ENCODE measurements at regions not wholly inside any gene's neighbourhood (a gene's known extent, or its start where the extent isn't known, plus 50 kb on each side); places are given as distances from the start of the nearest gene placed in this dataset.

- Histone ChIP-seq H3K27me3 (ENCODE audit: control insufficient read depth, insufficient read depth, low read length) (no peaks in the 10 kb centered on the region), H3K36me3 (ENCODE audit: control insufficient read depth, insufficient read depth, low read length) (no peaks in the 10 kb centered on the region), H3K9me3 (ENCODE audit: control insufficient read depth, insufficient read depth, low read length) (no peaks in the 10 kb centered on the region), H3K4me1 (ENCODE audit: control insufficient read depth, insufficient read depth, low read length) (no peaks in the 10 kb centered on the region), H3K4me3 (ENCODE audit: low read length) (no peak overlapping the region), H3K27ac (ENCODE audit: low read length) (no peak overlapping the region)
- no peaks in the 10 kb centered on the region for H3K4me1 Mint-ChIP-seq
- H3K36me3 Mint-ChIP-seq, result no peaks in the 10 kb centered on the region
- DNase-seq (no peak), ATAC-seq (no peak)
- intact Hi-C loops (cut with micrococcal nuclease), result no loop called here
- H3K27ac Mint-ChIP-seq, result no peak overlapping the region
- H3K9me3 Mint-ChIP-seq, result no peaks in the 10 kb centered on the region
- TF ChIP-seq CTCF (IDR thresholded peaks at IDR 0.05), result no peak
- no peak overlapping the region for H3K4me3 Mint-ChIP-seq
- no peaks in the 10 kb centered on the region for H3K27me3 Mint-ChIP-seq (ENCODE audit: low read depth in 2 of 2)
- 62% methylated on average over 4 of the region's 4 CpGs for WGBS (ENCODE audit: insufficient coverage)
Observed at GRCh38 chr9:73573235-73573634, 421.6 kb downstream of the ANXA1 start.

GRCh38 chr9:73575101-73576060 lies 423.7 kb downstream of the ANXA1 start:
- no peak overlapping the region for H3K4me3 ChIP-seq (ENCODE audit: low read length)
- 79% methylated on average over 3 of the region's 4 CpGs for WGBS (ENCODE audit: insufficient coverage)
- Mint-ChIP-seq H3K27ac (no peak overlapping the region), H3K4me3 (no peak overlapping the region), H3K27me3 (ENCODE audit: low read depth in 2 of 2) (no peaks in the 10 kb centered on the region), H3K9me3 (no peaks in the 10 kb centered on the region), H3K4me1 (no peaks in the 10 kb centered on the region), H3K36me3 (no peaks in the 10 kb centered on the region)
- no peaks in the 10 kb centered on the region for H3K9me3 ChIP-seq (ENCODE audit: control insufficient read depth, insufficient read depth, low read length)
- intact Hi-C loops (cut with micrococcal nuclease), result no loop called here
- no peaks in the 10 kb centered on the region for H3K36me3 ChIP-seq (ENCODE audit: control insufficient read depth, insufficient read depth, low read length)
- TF ChIP-seq CTCF (IDR thresholded peaks at IDR 0.05), result no peak
- H3K4me1 ChIP-seq (ENCODE audit: control insufficient read depth, insufficient read depth, low read length), result no peaks in the 10 kb centered on the region
- no peak overlapping the region for H3K27ac ChIP-seq (ENCODE audit: low read length)
- no peaks in the 10 kb centered on the region for H3K27me3 ChIP-seq (ENCODE audit: control insufficient read depth, insufficient read depth, low read length)
- no peak for ATAC-seq
- no peak for DNase-seq

- WGBS (ENCODE audit: insufficient coverage), result 72% methylated on average over 3 of the region's 3 CpGs
- Mint-ChIP-seq H3K36me3 (no peaks in the 10 kb centered on the region), H3K9me3 (no peaks in the 10 kb centered on the region), H3K27me3 (ENCODE audit: low read depth in 2 of 2) (no peaks in the 10 kb centered on the region), H3K4me1 (no peaks in the 10 kb centered on the region), H3K27ac (no peak overlapping the region), H3K4me3 (no peak overlapping the region)
- Histone ChIP-seq H3K4me1 (ENCODE audit: control insufficient read depth, insufficient read depth, low read length) (no peaks in the 10 kb centered on the region), H3K27ac (ENCODE audit: low read length) (no peak overlapping the region), H3K4me3 (ENCODE audit: low read length) (no peak overlapping the region), H3K36me3 (ENCODE audit: control insufficient read depth, insufficient read depth, low read length) (no peaks in the 10 kb centered on the region), H3K9me3 (ENCODE audit: control insufficient read depth, insufficient read depth, low read length) (no peaks in the 10 kb centered on the region), H3K27me3 (ENCODE audit: control insufficient read depth, insufficient read depth, low read length) (no peaks in the 10 kb centered on the region)
- intact Hi-C loops (cut with micrococcal nuclease), result no loop called here
- ATAC-seq (no peak), DNase-seq (no peak)
- TF ChIP-seq CTCF (IDR thresholded peaks at IDR 0.05), result no peak
Observed at GRCh38 chr9:73577848-73578247, 426.2 kb downstream of the ANXA1 start.

GRCh38 chr9:73579823-73580222 lies 428.2 kb downstream of the ANXA1 start:
- Mint-ChIP-seq H3K9me3 (no peaks in the 10 kb centered on the region), H3K36me3 (no peaks in the 10 kb centered on the region), H3K4me1 (no peaks in the 10 kb centered on the region), H3K27me3 (ENCODE audit: low read depth in 2 of 2) (no peaks in the 10 kb centered on the region), H3K4me3 (no peak overlapping the region), H3K27ac (no peak overlapping the region)
- intact Hi-C loops (cut with micrococcal nuclease), result no loop called here
- Histone ChIP-seq H3K27ac (ENCODE audit: low read length) (no peak overlapping the region), H3K4me1 (ENCODE audit: control insufficient read depth, insufficient read depth, low read length) (no peaks in the 10 kb centered on the region), H3K4me3 (ENCODE audit: low read length) (no peak overlapping the region), H3K27me3 (ENCODE audit: control insufficient read depth, insufficient read depth, low read length) (no peaks in the 10 kb centered on the region), H3K36me3 (ENCODE audit: control insufficient read depth, insufficient read depth, low read length) (no peaks in the 10 kb centered on the region), H3K9me3 (ENCODE audit: control insufficient read depth, insufficient read depth, low read length) (no peaks in the 10 kb centered on the region)
- DNase-seq (no peak), ATAC-seq (no peak)
- TF ChIP-seq CTCF (IDR thresholded peaks at IDR 0.05), result no peak
- 100% methylated on average over 1 of the region's 2 CpGs for WGBS (ENCODE audit: insufficient coverage)

Measured in natural killer cell (primary cell).